Stimulated activated naive CD8-positive, alpha-beta T cell treated with anti-CD3 and anti-CD28 coated beads, Interleukin-15, amount 100 ng/mL, for 72 hours (primary cell): ENCODE measurements at regions not wholly inside any gene's neighbourhood (a gene's known extent, or its start where the extent isn't known, plus 50 kb on each side); places are given as distances from the start of the nearest gene placed in this dataset.

ENCODE experiments used
- ATAC-seq: fragments of 150-1000 bp; cut with Tn5 transposase; 2 replicates; pipeline ENCODE4 v1.10.0; 2021; ENCODE audit warnings: mild to moderate bottlenecking, moderate library complexity
- DNase-seq, 2 donors: peaks; one replicate each; pipeline ENCODE4 v3.0.0; 2021 to 2022
- H3K27ac Mint-ChIP-seq, 2 donors: one replicate each; pipeline ENCODE4 v1.8.0; 2022; ENCODE audit warnings: mild to moderate bottlenecking in 2 of 2, mixed read lengths in 2 of 2, moderate library complexity in 2 of 2
- H3K27me3 Mint-ChIP-seq: one replicate; pipeline ENCODE4 v1.8.0; 2022; ENCODE audit warnings: mixed read lengths
- H3K4me1 Mint-ChIP-seq: one replicate; pipeline ENCODE4 v1.8.0; 2022; ENCODE audit warnings: mild to moderate bottlenecking, mixed read lengths
- H3K4me3 Mint-ChIP-seq, 2 donors: one replicate each; pipeline ENCODE4 v1.8.0; 2022; ENCODE audit warnings: mild to moderate bottlenecking in 2 of 2, mixed read lengths in 2 of 2, moderate library complexity in 1 of 2
- H3K9me3 Mint-ChIP-seq, 2 donors: one replicate each; pipeline ENCODE4 v1.8.0; 2022; ENCODE audit warnings: mixed read lengths in 2 of 2

GRCh38 chr3:30984855-30985749 is 90.6 kb upstream of the GADL1 start:
- Mint-ChIP-seq H3K27me3 (peaks cover 7% of the 10 kb centered on the region), H3K27ac (no peak overlapping the region), H3K4me1 (peaks cover 5% of the 10 kb centered on the region), H3K4me3 (no peak overlapping the region), H3K9me3 (no peaks in the 10 kb centered on the region)
- DNase-seq: no peak
- ATAC-seq: no peak

- H3K4me1 Mint-ChIP-seq: peaks cover 5% of the 10 kb centered on the region
- H3K27ac Mint-ChIP-seq: no peak overlapping the region
- no peak for DNase-seq
- peaks cover 7% of the 10 kb centered on the region for H3K27me3 Mint-ChIP-seq
- H3K4me3 Mint-ChIP-seq: no peak overlapping the region
- H3K9me3 Mint-ChIP-seq: no peaks in the 10 kb centered on the region
- ATAC-seq: no peak
Observed at GRCh38 chr3:30986551-30986950, 92.1 kb upstream of the GADL1 start.

GRCh38 chr3:30988769-30989168 is 94.3 kb upstream of the GADL1 start:
- ATAC-seq: no peak
- Mint-ChIP-seq H3K27ac (no peak overlapping the region), H3K27me3 (peaks cover 12% of the 10 kb centered on the region), H3K9me3 (peaks cover 6% of the 10 kb centered on the region in 2 donors), H3K4me1 (peaks cover 5% of the 10 kb centered on the region), H3K4me3 (no peak overlapping the region)
- no peak for DNase-seq

- Mint-ChIP-seq H3K27ac (no peak overlapping the region), H3K4me3 (no peak overlapping the region), H3K27me3 (peaks cover 14% of the 10 kb centered on the region), H3K4me1 (peaks cover 4% of the 10 kb centered on the region), H3K9me3 (peaks cover 6 to 8% of the 10 kb centered on the region in 2 donors)
- ATAC-seq (no peak), DNase-seq (no peak)
Observed at GRCh38 chr3:30989276-30990030, 95.0 kb upstream of the GADL1 start.

- H3K4me3 Mint-ChIP-seq: no peak overlapping the region
- H3K4me1 Mint-ChIP-seq: no peaks in the 10 kb centered on the region
- no peak for ATAC-seq
- peaks cover 6 to 12% of the 10 kb centered on the region in 2 donors for H3K9me3 Mint-ChIP-seq
- H3K27ac Mint-ChIP-seq: no peak overlapping the region
- peaks cover 7% of the 10 kb centered on the region for H3K27me3 Mint-ChIP-seq
- DNase-seq: no peak
Observed at GRCh38 chr3:30996467-30996866, 102.0 kb upstream of the GADL1 start.

GRCh38 chr3:31002730-31003129 is 108.3 kb upstream of the GADL1 start:
- DNase-seq (no peak), ATAC-seq (no peak)
- H3K27ac Mint-ChIP-seq: no peak overlapping the region
- H3K9me3 Mint-ChIP-seq: no peaks in the 10 kb centered on the region
- no peaks in the 10 kb centered on the region for H3K27me3 Mint-ChIP-seq
- no peak overlapping the region for H3K4me3 Mint-ChIP-seq
- no peaks in the 10 kb centered on the region for H3K4me1 Mint-ChIP-seq

GRCh38 chr3:31004025-31004678 is 109.7 kb upstream of the GADL1 start:
- no peak overlapping the region for H3K27ac Mint-ChIP-seq
- no peak overlapping the region for H3K4me3 Mint-ChIP-seq
- H3K27me3 Mint-ChIP-seq: no peaks in the 10 kb centered on the region
- DNase-seq (no peak), ATAC-seq (no peak)
- H3K9me3 Mint-ChIP-seq: peaks cover 0 to 5% of the 10 kb centered on the region in 2 donors
- no peaks in the 10 kb centered on the region for H3K4me1 Mint-ChIP-seq

- DNase-seq (no peak), ATAC-seq (peak; percentile 42)
Observed at GRCh38 chr3:31008994-31009393, 114.5 kb upstream of the GADL1 start.

GRCh38 chr3:31009881-31010280 is 115.4 kb upstream of the GADL1 start:
- DNase-seq (no peak), ATAC-seq (no peak)
- Mint-ChIP-seq H3K4me1 (no peaks in the 10 kb centered on the region), H3K4me3 (no peak overlapping the region), H3K27me3 (no peaks in the 10 kb centered on the region), H3K9me3 (peaks cover 0 to 5% of the 10 kb centered on the region in 2 donors), H3K27ac (no peak overlapping the region)

More at GRCh38 chr3:31008994-31009393, 114.5 kb upstream of the GADL1 start:
- Mint-ChIP-seq H3K27ac (peak overlapping the region in 1 of 2 donors; percentile 61), H3K27me3 (no peaks in the 10 kb centered on the region), H3K4me1 (no peaks in the 10 kb centered on the region), H3K4me3 (no peak overlapping the region), H3K9me3 (peaks cover 0 to 5% of the 10 kb centered on the region in 2 donors)

- Mint-ChIP-seq H3K9me3 (peaks cover 0 to 5% of the 10 kb centered on the region in 2 donors), H3K27ac (no peak overlapping the region), H3K4me3 (no peak overlapping the region), H3K4me1 (no peaks in the 10 kb centered on the region), H3K27me3 (no peaks in the 10 kb centered on the region)
- ATAC-seq: no peak
- DNase-seq: no peak
Observed at GRCh38 chr3:31010491-31010890, 116.0 kb upstream of the GADL1 start.

GRCh38 chr3:31011380-31011779 is 116.9 kb upstream of the GADL1 start:
- Mint-ChIP-seq H3K9me3 (peaks cover 0 to 5% of the 10 kb centered on the region in 2 donors), H3K27ac (no peak overlapping the region), H3K27me3 (no peaks in the 10 kb centered on the region), H3K4me1 (no peaks in the 10 kb centered on the region), H3K4me3 (no peak overlapping the region)
- DNase-seq: no peak
- ATAC-seq: no peak

- H3K4me1 Mint-ChIP-seq: no peaks in the 10 kb centered on the region
- no peak for DNase-seq
- no peaks in the 10 kb centered on the region for H3K27me3 Mint-ChIP-seq
- no peak overlapping the region for H3K27ac Mint-ChIP-seq
- ATAC-seq: no peak
- H3K4me3 Mint-ChIP-seq: no peak overlapping the region
- peaks cover 0 to 5% of the 10 kb centered on the region in 2 donors for H3K9me3 Mint-ChIP-seq
Observed at GRCh38 chr3:31013090-31013489, 118.6 kb upstream of the GADL1 start.

- H3K27ac Mint-ChIP-seq: no peak overlapping the region
- no peaks in the 10 kb centered on the region for H3K4me1 Mint-ChIP-seq
- H3K9me3 Mint-ChIP-seq: no peaks in the 10 kb centered on the region
- no peaks in the 10 kb centered on the region for H3K27me3 Mint-ChIP-seq
- no peak for DNase-seq
- H3K4me3 Mint-ChIP-seq: no peak overlapping the region
- ATAC-seq: no peak
Observed at GRCh38 chr3:31013843-31014242, 119.4 kb upstream of the GADL1 start.

GRCh38 chr3:31014317-31015040 is 120.0 kb upstream of the GADL1 start:
- no peaks in the 10 kb centered on the region for H3K9me3 Mint-ChIP-seq
- H3K4me3 Mint-ChIP-seq: no peak overlapping the region
- no peaks in the 10 kb centered on the region for H3K4me1 Mint-ChIP-seq
- peak; percentile 28 for ATAC-seq
- no peak for DNase-seq
- H3K27ac Mint-ChIP-seq: no peak overlapping the region
- no peaks in the 10 kb centered on the region for H3K27me3 Mint-ChIP-seq

- no peak overlapping the region for H3K27ac Mint-ChIP-seq
- H3K27me3 Mint-ChIP-seq: no peaks in the 10 kb centered on the region
- DNase-seq (no peak), ATAC-seq (no peak)
- no peaks in the 10 kb centered on the region for H3K4me1 Mint-ChIP-seq
- no peaks in the 10 kb centered on the region for H3K9me3 Mint-ChIP-seq
- H3K4me3 Mint-ChIP-seq: no peak overlapping the region
Observed at GRCh38 chr3:31016196-31016595, 121.7 kb upstream of the GADL1 start.
